ENCODE measurements at regions not wholly inside any gene's neighbourhood (a gene's known extent, or its start where the extent isn't known, plus 50 kb on each side); places are given as distances from the start of the nearest gene placed in this dataset.
"Not testable (repeated sequence)": the region's sequence is repeated elsewhere in the genome, so short reads cannot be mapped to it uniquely, and the experiment has no call there.

DNA sequence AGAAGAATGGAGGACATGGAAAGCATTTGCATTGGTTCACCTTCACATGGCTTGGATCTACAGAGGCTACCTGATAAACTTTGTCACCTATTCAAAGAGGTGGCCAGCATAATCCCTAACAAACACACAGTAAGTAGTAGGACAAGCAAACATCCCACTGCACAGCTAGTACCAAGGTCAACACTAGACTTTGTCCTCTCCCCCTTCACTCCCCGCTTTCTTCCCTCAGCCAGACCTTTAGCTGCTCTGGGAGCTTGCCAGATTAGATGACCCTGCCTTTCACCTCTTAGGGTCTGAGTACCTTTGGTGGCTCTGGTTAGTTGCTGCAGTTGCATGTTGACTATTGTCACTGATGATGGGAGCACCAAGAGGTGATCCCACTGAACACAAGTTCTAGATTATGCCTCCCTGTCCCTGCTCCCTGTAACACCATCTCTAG is 211.3 kb downstream of the CCDC74A start:
- not testable (repeated sequence) for DNase-seq (ENCODE audit: low spot score)

DNA sequence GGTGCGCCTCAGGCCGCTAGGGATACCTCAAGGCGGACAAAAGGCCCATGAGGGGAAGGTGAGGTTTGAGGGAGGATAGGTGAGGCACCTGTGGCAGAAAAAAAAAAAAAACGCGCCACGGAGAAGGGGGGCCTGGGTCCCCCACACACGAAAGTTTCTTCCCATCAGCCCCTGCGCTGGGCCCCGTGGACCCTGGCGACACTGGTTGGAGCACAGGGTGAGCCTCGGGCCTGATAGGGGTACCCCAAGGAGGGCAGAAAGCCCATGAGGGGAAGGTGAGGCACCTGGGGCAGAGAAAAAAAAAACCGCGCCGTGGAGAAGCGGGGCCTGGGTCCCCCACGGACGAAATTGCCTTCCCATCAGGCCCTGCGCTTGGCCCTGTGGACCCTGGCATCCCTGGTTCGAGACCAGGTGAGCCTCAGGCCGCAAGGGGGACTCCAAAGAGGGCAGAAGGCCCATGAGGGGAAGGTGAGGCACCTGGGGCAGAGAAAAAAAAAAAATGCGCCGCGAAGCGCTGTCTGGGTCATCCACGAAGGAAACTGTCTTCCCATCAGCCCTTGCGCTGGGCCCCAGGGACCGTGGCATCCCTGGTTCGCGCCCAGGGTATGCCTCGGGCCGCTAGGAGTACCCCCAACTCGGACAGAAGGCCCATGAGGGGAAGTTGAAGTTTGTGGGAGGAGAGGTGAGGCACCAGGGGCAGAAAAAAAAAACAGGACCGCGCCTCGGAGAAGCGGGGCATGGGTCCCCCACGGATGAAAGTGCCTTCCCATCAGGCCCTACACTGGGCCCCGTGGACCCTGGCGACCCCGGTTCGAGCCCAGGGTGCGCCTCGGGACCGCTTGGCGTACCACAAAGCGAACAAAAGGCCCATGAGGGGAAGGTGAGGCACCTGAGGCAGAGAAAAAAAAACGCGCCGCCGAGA is 226.2 kb downstream of the CCDC74A start:
- no peak for DNase-seq (ENCODE audit: low spot score)

GRCh38 chr2:131754929-131755720 is 227.4 kb downstream of the CCDC74A start:
- DNase-seq (ENCODE audit: low spot score), result no peak

GRCh38 chr2:131756141-131756907 is 228.6 kb downstream of the CCDC74A start:
- no peak for DNase-seq (ENCODE audit: low spot score)

DNA sequence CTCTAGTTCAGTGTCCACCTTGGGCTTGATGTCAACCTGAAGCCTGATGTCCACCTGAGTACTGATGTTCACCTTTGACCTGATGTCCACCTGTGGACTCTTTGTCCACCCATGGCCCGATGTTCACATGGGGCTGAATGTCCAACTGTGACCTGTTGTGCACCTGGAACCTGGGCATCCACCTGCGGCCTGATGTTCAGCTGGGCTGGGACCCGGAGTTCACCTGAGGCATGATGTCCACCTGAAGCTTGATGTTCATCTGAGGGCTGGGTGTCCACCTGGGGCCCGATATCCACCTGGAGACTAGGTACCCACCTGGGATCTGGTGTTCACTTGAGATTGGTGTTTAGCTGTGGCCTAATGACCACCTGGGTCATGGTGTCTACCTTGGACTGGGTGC is 231.3 kb downstream of the CCDC74A start:
- DNase-seq (ENCODE audit: low spot score), result not testable (repeated sequence)

- DNase-seq (ENCODE audit: low spot score), result not testable (repeated sequence)
These were observed 247.4 kb downstream of the CCDC74A start for GRCh38 chr2:131774955-131775555.

- DNase-seq (ENCODE audit: low spot score), result not testable (repeated sequence)
These were observed 248.3 kb downstream of the CCDC74A start for GRCh38 chr2:131775903-131776506.

- not testable (repeated sequence) for DNase-seq (ENCODE audit: low spot score)
These were observed 252.8 kb downstream of the CCDC74A start for GRCh38 chr2:131780446-131780845.

GRCh38 chr2:131801210-131801744 is 273.6 kb downstream of the CCDC74A start:
- no peak for DNase-seq (ENCODE audit: low spot score)

DNA sequence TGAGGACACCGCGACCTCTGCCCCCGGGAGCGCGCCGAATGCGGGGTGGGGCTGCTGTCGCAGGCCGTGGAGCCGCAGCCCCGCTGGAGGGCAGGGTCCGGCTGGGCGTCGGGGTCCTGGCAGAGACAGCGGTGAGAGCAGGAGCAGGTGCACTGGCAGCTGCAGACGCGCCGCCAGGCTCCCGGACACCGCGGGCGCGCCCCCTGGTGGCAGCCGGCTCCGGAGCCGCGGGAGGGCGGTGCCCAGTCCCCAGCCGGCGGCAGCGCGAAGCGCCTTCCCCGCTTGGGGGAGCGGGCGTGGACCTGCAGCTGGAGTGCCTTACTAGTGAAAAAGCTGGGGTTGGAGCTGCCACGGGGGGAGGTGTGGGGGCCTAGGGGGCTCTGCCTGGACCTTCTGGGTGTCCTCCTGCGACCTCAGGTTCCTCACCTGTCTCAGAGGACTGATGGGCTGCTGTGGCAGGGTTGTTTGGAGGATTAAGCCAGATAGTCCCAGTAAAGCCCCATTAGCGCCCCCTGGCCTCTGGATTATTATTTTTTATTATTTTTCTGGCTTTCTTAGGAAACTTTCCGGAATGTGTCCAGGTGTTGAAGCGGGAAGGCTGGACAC is 274.2 kb downstream of the CCDC74A start:
- DNase-seq (ENCODE audit: low spot score), result peak; percentile 68

DNA sequence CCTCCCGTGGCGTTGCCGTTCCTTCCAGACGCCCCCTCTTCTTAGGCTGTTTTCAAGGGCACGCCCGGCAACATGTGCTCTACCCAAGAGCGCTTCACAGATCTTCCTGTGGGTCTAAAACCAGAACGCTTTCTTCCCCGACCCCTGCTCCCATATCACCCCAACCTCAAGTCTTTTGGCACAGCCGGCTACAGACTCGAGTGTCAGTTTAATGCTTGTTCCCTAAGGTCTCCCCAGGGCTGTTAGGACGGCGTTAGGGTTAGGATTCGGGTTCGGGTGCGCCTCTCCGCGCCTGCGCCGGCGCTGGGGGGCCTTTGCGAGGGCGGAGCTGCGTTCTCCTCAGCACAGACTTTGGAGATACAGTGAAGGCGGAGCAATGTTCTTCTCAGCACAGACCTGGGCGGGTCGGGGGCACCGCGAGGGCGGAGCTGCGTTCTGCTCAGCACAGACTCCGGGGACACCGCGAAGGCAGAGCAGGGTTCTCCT is 274.7 kb downstream of the CCDC74A start:
- DNase-seq (ENCODE audit: low spot score), result peak; percentile 18

GRCh38 chr2:131803237-131803636 is 275.5 kb downstream of the CCDC74A start:
- not testable (repeated sequence) for DNase-seq (ENCODE audit: low spot score)

DNA sequence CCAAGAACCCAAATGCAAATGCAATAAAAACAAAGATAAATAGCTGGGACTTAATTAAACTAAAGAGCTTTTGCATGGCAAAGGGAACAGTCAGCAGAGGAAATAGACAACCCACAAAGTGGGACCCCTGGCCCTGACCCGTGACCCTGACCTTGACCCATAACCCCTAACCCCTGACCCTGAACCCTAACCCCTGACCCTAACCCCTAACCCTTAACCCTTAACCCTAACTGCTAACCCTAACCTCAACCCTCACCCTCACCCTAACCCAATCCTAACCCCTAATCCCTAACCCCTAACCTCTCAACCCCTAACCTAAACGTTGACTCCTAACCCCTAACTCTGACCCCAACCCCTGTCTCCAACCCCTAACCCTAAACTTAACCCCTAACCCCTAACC is 284.9 kb downstream of the CCDC74A start:
- DNase-seq (ENCODE audit: low spot score), result not testable (repeated sequence)

DNA sequence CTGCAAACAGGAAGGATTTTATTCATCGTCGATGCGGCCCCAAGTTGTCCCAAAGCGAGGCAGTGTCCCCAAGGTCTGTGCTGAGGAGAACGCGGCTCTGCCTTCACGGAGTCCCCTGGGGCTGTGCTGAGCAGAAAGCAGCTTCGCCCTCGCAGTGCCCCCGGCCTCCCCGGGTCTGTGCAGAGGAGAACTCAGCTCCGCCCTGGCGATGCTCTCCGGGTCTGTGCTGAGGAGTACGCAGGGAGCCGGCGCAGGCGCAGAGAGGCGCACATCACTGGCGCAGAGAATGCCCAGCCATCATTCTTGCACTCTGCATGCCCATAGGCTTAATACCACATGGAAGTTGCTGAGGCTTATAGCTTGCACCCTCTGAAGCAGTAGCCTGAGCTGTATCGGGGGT is 285.7 kb downstream of the CCDC74A start:
- peak; percentile 24 for DNase-seq (ENCODE audit: low spot score)

DNA sequence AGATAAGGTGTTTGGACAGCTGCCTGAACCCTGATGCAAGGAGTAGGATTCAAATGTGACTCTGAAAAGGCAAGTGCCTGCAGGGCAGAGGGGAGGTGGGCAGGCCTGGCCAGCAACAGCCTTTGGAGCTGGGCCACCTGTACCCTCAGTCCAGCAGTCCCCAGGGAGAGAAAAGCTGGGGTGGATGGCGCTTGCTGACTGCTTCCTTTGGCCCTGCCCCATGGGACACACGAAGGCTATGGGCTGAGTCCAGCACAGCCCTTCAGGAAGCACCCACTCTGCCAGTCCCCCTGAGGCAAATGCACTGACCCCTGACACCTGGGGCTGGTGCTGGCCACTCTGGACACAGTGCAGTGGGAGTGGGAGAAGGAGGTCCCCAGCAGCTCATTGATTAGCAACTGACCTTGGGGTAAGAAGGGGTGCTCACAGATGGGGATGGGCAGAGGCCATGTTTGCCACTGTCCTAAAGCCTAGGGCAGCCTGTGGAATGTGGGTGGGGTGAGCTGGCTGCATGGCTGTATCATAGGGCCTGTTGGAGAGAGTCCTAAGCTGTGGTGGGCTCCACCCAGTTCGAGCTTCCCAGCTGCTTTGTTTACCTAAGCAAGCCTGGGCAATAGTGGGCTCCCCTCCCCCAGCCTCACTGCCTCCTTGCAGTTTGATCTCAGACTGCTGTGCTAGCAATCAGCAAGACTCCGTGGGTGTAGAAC is 290.7 kb downstream of the CCDC74A start:
- DNase-seq (ENCODE audit: low spot score), result not testable (repeated sequence)

DNA sequence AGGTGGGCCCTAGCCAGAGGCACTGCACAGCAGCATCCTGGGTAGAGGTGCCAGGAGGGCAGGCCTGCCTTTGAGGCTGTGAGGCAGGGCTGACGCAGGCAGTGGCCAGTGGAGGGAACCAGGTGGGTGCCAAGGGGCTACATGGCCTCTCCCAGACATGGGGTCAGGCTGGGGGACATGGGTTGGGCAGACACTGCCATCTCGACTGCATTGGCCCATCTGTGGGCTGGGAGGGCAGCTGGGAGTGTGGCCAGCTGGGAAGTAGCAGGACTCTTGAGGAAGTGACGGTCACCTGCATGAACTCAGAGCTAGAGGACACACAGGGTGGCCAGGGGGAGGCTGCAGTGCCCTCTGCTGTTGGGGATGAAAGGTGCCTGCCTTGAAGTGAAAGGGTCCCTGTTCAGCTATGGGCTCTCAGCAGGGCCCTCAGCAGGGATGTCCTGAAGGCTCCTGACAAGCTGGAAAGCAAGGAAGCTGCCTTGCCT is 294.6 kb downstream of the CCDC74A start:
- not testable (repeated sequence) for DNase-seq (ENCODE audit: low spot score)

GRCh38 chr2:131823058-131823457 is 295.4 kb downstream of the CCDC74A start:
- not testable (repeated sequence) for DNase-seq (ENCODE audit: low spot score)

GRCh38 chr2:131824986-131825385 is 297.3 kb downstream of the CCDC74A start:
- DNase-seq (ENCODE audit: low spot score), result not testable (repeated sequence)
